ENCODE measurements at regions not wholly inside any gene's neighbourhood (a gene's known extent, or its start where the extent isn't known, plus 50 kb on each side); places are given as distances from the start of the nearest gene placed in this dataset.

DNA sequence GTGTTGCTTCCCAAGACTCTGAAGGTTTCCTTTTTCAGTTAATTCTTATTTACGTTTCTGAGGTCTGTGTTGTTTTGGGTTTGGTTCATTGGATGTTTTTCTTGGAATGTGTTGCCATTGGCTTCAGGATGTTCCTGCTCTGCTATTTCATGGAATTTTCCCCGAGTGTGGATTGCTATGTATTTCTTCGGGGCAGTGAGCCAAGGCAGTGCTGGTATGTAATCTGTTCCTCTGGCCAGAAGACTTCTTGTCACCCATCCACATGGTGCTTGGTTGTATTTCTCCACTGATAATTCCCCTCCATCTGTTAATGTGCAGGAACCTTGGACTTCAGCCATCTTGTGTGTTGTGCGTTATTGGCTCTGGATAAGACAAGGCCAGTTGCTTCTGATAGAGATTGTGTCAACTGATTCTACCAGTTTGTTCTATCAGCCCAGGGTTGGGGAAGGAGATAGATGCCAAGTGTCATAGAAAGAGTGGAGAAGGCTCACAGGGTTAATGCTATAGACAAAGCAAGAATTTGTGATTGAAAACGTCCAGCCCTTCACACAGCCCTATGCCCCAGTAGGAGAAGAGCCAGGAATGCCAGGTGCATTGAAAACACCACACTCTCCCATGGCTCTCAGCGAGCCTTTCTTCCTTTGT is 505.2 kb downstream of the PLPP3 start:
- no TSS peak for BruUV-seq (replicated peaks)
- intact Hi-C loops (cut with micrococcal nuclease; ENCODE audit: unreplicated experiment) = no loop called here
- no peaks in the 10 kb centered on the region for H4K20me1 ChIP-seq (ENCODE audit: insufficient read depth, low read length)
- H3K4me1 ChIP-seq (ENCODE audit: insufficient read depth, low read length, poor library complexity, severe bottlenecking) = no peaks in the 10 kb centered on the region
- TF ChIP-seq EZH2phosphoT487 (IDR thresholded peaks at IDR 0.05; ENCODE audit: borderline replicate concordance, low read depth, low read length) = no peak
- TF ChIP-seq, protein P1, sequence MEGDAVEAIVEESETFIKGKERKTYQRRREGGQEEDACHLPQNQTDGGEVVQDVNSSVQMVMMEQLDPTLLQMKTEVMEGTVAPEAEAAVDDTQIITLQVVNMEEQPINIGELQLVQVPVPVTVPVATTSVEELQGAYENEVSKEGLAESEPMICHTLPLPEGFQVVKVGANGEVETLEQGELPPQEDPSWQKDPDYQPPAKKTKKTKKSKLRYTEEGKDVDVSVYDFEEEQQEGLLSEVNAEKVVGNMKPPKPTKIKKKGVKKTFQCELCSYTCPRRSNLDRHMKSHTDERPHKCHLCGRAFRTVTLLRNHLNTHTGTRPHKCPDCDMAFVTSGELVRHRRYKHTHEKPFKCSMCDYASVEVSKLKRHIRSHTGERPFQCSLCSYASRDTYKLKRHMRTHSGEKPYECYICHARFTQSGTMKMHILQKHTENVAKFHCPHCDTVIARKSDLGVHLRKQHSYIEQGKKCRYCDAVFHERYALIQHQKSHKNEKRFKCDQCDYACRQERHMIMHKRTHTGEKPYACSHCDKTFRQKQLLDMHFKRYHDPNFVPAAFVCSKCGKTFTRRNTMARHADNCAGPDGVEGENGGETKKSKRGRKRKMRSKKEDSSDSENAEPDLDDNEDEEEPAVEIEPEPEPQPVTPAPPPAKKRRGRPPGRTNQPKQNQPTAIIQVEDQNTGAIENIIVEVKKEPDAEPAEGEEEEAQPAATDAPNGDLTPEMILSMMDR (conservative IDR thresholded peaks at IDR 0.05; ENCODE audit: low read length) = no peak
- H3K9me3 ChIP-seq (ENCODE audit: low read length) = no peaks in the 10 kb centered on the region
- CTCF ChIA-PET (ENCODE audit: unreplicated experiment) = no interaction called here
- no peak overlapping the region for H3K4me2 ChIP-seq (ENCODE audit: low read length)
- H3K9me2 ChIP-seq (ENCODE audit: insufficient read depth, low read length) = no peaks in the 10 kb centered on the region
- H3K79me2 ChIP-seq (ENCODE audit: insufficient read depth, low read depth, low read length) = no peaks in the 10 kb centered on the region
- no peak overlapping the region for H2AFZ ChIP-seq (ENCODE audit: low read length)
- POLR2A ChIA-PET = no interaction called here
- DNase-seq (ENCODE audit: low spot score) = no peak
- H3K36me3 ChIP-seq (ENCODE audit: insufficient read depth, low read length) = no peaks in the 10 kb centered on the region
- H3K4me3 ChIP-seq (ENCODE audit: low read depth, low read length, poor library complexity, severe bottlenecking) = no peak overlapping the region
- no peak overlapping the region for H3K27ac ChIP-seq (ENCODE audit: low read depth, low read length, poor library complexity, severe bottlenecking)

DNA sequence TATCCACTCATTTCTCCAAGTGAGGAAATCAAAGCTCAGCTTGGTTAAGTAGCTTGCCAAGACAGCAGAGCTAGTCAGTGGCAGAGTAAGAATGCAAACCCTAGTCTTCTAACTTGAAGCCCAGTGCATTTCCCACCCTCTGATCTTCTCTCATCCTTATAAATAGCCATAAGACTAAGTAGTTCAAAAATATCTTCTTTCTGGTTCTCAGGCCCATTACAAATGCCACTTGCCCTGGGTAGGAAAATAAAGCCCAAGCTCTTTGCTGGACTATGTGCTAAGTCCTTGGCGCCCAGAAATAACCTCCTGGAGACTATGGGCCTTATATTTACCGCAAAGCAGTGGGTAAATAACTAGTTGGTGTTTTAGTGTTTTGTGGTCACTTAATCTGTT is 505.8 kb downstream of the PLPP3 start:
- intact Hi-C loops (cut with micrococcal nuclease; ENCODE audit: unreplicated experiment) = no loop called here
- no peak overlapping the region for H3K27ac ChIP-seq (ENCODE audit: low read depth, low read length, poor library complexity, severe bottlenecking)
- POLR2A ChIA-PET = interaction anchor here (0.9 to 1.6 kb wide), 2 partner anchors 9 to 13 kb away, joined by 3 to 7 read pairs; no protein-coding TSS in a partner anchor

DNA sequence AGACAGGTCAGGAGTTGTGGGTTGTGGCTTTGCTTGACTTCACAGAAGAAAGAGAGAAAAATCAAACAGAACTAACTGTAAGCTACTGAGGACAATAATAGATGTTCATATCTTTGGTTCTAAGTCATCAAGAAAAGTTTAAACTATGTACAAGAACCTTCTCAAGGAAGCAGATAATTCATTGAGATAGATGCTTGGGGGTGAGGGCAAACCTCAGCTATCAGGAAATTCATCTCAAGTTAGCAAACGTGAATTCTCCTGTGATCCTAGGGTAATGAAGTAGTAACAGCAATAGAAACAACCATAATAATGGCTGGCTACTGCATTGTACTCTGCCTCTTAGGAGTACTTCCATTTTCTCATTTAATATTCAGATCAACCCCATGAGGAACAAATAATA is 506.2 kb downstream of the PLPP3 start:
- TF ChIP-seq, protein P1 (conservative IDR thresholded peaks at IDR 0.05; ENCODE audit: low read length) = no peak
- no peak for TF ChIP-seq EZH2phosphoT487 (IDR thresholded peaks at IDR 0.05; ENCODE audit: borderline replicate concordance, low read depth, low read length)
- DNase-seq (ENCODE audit: low spot score) = no peak
- Histone ChIP-seq H4K20me1 (ENCODE audit: insufficient read depth, low read length) (no peaks in the 10 kb centered on the region), H3K4me2 (ENCODE audit: low read length) (no peak overlapping the region), H3K36me3 (ENCODE audit: insufficient read depth, low read length) (no peaks in the 10 kb centered on the region), H3K4me3 (ENCODE audit: low read depth, low read length, poor library complexity, severe bottlenecking) (no peak overlapping the region), H3K4me1 (ENCODE audit: insufficient read depth, low read length, poor library complexity, severe bottlenecking) (no peaks in the 10 kb centered on the region), H2AFZ (ENCODE audit: low read length) (no peak overlapping the region), H3K79me2 (ENCODE audit: insufficient read depth, low read depth, low read length) (no peaks in the 10 kb centered on the region), H3K9me2 (ENCODE audit: insufficient read depth, low read length) (no peaks in the 10 kb centered on the region), H3K9me3 (ENCODE audit: low read length) (no peaks in the 10 kb centered on the region), H3K27ac (ENCODE audit: low read depth, low read length, poor library complexity, severe bottlenecking) (no peak overlapping the region)
- intact Hi-C loops (cut with micrococcal nuclease; ENCODE audit: unreplicated experiment) = no loop called here
- no TSS peak for BruUV-seq (replicated peaks)
- ChIA-PET POLR2A (interaction anchor here (0.9 to 1.6 kb wide), 2 partner anchors 10 to 13 kb away, joined by 3 to 7 read pairs; no protein-coding TSS in a partner anchor), CTCF (ENCODE audit: unreplicated experiment) (no interaction called here)

More for the DNA sequence above, 505.8 kb downstream of the PLPP3 start:
- DNase-seq (ENCODE audit: low spot score) = no peak
- H3K4me1 ChIP-seq (ENCODE audit: insufficient read depth, low read length, poor library complexity, severe bottlenecking) = no peaks in the 10 kb centered on the region
- H3K4me2 ChIP-seq (ENCODE audit: low read length) = no peak overlapping the region
- H3K79me2 ChIP-seq (ENCODE audit: insufficient read depth, low read depth, low read length) = no peaks in the 10 kb centered on the region
- no peaks in the 10 kb centered on the region for H4K20me1 ChIP-seq (ENCODE audit: insufficient read depth, low read length)
- TF ChIP-seq, protein P1 (conservative IDR thresholded peaks at IDR 0.05; ENCODE audit: low read length) = no peak
- no peak for TF ChIP-seq EZH2phosphoT487 (IDR thresholded peaks at IDR 0.05; ENCODE audit: borderline replicate concordance, low read depth, low read length)
- no peak overlapping the region for H2AFZ ChIP-seq (ENCODE audit: low read length)
- BruUV-seq (replicated peaks) = no TSS peak
- H3K4me3 ChIP-seq (ENCODE audit: low read depth, low read length, poor library complexity, severe bottlenecking) = no peak overlapping the region
- CTCF ChIA-PET (ENCODE audit: unreplicated experiment) = no interaction called here
- no peaks in the 10 kb centered on the region for H3K9me3 ChIP-seq (ENCODE audit: low read length)
- no peaks in the 10 kb centered on the region for H3K36me3 ChIP-seq (ENCODE audit: insufficient read depth, low read length)
- H3K9me2 ChIP-seq (ENCODE audit: insufficient read depth, low read length) = no peaks in the 10 kb centered on the region
